Stimulated activated CD8-positive, alpha-beta memory T cell treated with anti-CD3 and anti-CD28 coated beads, Interleukin-2, amount 100 ng/mL, for 48 hours (primary cell): ENCODE measurements at regions not wholly inside any gene's neighbourhood (a gene's known extent, or its start where the extent isn't known, plus 50 kb on each side); places are given as distances from the start of the nearest gene placed in this dataset.
"Not testable (repeated sequence)": the region's sequence is repeated elsewhere in the genome, so short reads cannot be mapped to it uniquely, and the experiment has no call there.

Experiments used
- DNase-seq, 2 donors: peaks; one replicate each; pipeline ENCODE4 v3.0.0-alpha.2; 2020; ENCODE audit warnings: low read depth in 2 of 2

DNA sequence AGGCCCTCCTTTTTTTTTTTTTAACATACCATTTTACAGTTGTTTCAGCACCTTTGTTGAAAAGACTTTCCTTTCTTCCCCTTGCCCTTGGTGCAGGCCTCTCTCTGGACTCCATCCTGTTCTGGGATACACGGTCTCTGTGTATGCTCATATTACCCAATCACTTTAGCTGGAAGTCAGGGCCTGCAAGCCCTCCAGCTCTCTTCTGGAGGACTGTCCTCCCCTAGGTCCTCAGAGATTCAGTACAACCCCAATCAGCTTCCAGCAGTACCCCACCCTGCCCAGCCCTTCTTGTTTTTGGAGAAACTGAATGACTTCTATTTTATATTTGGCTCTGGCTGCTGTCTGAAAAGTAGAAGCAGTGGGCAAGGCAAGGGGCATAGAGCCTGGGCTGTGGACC is 270.8 kb downstream of the KLF13 start:
- DNase-seq, result no peak

GRCh38 chr15:31598620-31599019 is 272.0 kb downstream of the KLF13 start:
- DNase-seq, result no peak

- DNase-seq, result no peak
Measured at GRCh38 chr15:31605467-31605931, 278.9 kb downstream of the KLF13 start.

GRCh38 chr15:31606194-31606669 is 279.6 kb downstream of the KLF13 start:
- DNase-seq, result no peak

GRCh38 chr15:31606931-31607497 is 280.4 kb downstream of the KLF13 start:
- no peak for DNase-seq

DNA sequence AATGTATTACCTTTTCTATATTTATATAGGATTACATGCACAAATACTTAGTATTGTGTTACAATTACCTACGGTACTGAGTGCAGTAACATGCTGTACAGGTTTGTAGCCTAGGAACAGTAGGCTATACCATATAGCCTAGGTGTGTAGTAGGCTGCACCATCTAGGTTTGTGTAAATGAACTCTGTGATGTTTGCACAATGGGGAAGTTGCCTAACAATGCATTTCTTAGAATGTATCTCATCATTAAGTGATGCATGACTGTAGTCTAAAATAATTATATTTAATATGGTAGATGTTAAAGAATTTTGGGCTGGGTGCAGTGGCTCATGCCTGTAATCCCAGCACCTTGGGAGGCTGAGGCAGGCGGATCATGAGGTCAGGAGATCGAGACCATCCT is 281.0 kb downstream of the KLF13 start:
- no peak for DNase-seq

GRCh38 chr15:31609258-31609681 is 282.6 kb downstream of the KLF13 start:
- no peak for DNase-seq

DNA sequence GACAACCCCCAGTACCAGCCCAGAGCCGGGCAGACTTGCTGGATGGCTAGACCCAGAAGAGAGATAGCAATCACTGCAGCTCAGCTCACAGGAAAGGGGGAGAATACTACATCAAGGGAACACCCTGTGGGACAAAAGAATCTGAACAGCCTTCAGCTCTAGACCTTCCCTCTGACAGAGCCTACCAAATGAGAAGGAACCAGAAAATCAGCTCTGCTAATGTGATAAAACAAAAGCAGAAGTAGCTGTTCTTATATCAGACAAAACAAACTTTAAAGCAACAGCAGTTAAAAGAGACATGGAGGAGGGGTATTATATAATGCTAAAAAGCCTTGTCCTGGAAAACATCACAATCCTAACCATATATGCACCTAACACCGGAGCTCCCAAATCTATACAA is 283.3 kb downstream of the KLF13 start:
- DNase-seq, result no peak

DNA sequence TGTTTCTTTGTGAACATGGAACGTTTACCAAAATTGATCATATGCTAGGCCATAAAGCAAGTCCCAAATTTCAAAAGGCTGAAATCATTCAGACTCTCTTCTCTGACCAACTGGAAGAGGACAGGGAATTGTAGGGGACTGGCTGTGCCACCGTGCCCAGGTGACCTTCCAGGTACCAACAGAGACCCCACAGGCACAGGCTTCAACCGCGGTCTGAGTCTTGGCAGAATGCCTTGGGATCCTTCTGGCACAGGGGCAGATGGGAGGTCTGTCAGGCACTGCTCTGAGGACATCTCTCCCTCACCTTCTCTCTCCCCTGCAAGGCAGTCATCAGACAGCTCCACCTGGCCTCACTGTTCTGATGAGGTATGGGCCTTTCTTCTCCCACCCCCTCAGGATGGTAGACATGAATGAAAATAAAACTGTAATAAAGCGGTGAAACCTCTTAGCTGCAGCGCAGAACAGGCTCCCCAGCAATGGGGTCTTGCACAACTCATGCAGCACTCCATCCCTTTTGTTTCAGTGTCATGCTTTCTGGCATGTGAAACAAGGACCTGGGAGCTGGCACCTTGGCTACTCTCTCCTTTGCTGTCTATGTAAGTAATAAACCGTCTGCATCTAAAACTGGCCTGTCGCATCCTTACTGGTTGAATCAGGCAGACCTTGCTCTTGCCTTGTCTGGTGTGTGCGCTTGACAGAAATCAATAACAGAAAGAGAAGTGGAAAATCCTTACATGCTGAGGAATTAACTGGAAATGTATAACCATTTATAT is 289.2 kb downstream of the KLF13 start:
- no peak for DNase-seq

- DNase-seq, result not testable (repeated sequence)
Measured at GRCh38 chr15:31623297-31623696, 296.7 kb downstream of the KLF13 start.

- DNase-seq, result not testable (repeated sequence)
Measured at GRCh38 chr15:31624115-31624514, 297.5 kb downstream of the KLF13 start.

- not testable (repeated sequence) for DNase-seq
Measured at GRCh38 chr15:31635715-31636114, 309.1 kb downstream of the KLF13 start.

DNA sequence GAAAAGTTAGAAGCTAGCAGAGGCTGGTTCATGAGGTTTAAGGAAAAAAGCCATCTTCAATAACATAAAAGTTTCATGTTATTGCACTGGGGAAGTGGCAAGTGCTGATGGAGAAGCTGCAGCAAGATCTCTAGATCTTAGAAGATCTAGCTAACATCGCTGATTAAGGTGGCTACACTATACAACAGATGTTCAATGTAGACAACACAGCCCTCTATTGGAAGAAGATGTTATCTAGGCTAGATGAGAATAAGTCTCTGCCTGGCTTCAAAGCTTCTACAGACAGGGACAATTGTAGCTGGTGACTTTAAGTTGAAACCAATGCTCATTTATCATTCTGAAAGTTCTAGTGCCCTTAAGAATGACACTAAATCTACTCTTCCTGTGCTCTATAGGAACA is 310.3 kb downstream of the KLF13 start:
- not testable (repeated sequence) for DNase-seq

DNA sequence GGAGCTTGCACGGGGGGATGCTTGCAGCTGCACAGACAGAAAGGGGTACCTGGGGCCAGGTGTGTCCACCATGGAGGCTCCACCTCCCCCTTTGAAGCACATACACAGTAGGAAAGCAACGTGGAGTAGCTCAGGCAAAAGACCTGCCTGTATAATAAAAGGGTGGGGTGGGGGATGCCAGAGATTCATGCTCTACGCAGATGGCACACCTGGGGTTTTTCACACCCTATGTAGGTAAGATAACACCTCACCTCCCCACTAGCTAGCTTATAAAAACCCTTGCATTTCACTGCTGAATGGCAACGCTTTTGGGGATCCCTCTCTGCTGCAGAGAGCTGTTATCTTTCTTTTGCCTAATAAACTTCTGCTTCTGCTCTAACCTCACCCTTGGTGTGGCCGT is 317.3 kb downstream of the KLF13 start:
- not testable (repeated sequence) for DNase-seq

DNA sequence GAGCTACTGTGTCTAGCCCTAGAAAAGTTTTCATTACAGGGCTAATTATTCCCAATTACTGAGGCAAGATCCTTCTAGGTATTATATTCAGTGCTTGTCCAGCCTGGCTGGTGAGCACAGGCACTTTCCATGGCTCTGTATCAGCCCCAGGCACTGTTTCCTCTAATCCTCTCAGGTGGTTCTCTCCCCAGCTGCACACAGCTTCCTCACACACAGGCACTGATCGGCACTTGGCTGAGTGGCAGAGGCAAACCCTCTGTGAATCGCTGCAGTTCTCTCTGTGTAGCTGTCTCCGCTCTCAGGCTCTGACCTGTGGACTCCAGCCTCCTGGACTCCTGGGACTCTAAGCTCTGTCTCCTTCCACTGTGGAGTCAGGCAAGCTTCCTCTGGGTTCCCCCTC is 318.1 kb downstream of the KLF13 start:
- DNase-seq, result not testable (repeated sequence)

GRCh38 chr15:31647337-31647826 is 320.7 kb downstream of the KLF13 start:
- not testable (repeated sequence) for DNase-seq

- not testable (repeated sequence) for DNase-seq
Measured at GRCh38 chr15:31649634-31650033, 323.0 kb downstream of the KLF13 start.

DNA sequence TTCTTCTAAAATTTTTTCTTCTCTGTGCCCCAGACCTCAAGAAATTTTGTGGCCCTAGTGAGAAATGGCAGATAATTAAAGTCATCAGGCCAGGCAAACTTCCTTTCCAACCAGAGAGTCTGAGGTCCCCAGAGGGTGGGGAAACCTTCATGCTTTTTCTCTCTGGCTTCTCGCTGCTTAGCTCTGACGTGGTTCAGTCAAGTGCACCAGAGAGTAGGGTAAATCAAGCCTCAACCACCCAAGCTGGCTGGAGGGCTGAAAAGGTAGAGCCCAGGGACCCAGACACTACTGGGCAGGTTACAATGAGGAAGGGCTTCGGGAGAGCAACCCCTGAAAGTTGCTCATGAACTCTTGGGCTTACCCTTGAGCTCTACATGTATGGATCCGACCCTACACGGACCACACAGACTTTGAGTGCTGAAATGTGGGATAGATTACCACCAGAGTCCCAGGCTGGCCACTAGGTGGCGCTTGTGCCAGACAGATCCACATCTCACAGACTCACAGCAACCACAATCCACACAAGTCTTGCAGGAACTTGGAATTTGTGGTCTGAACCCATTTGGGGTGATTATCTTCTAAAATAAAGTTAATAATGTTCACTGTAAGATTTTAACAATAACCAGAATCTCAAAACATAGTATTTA is 323.5 kb downstream of the KLF13 start:
- DNase-seq, result peak; percentile 39 to 44

- not testable (repeated sequence) for DNase-seq
Measured at GRCh38 chr15:31656915-31657314, 330.3 kb downstream of the KLF13 start.

DNA sequence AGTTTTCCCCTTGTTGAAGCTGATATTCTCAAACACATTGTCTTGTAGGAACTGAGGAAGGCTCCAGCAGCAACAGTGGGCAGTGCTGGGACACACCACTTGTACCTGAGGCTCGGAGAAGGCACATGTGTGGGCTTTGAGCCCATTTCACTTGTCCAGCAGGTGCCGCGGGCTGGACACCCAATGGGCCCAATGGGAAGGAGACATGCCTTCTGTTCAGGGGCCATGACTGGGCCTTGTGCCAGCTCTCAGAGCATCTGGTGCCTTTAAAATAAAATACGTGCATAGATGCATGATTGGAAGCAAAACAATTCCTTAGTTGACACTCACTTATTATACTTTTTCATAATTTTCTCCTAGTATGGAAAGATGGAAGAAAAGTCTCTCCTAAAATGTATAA is 334.2 kb downstream of the KLF13 start:
- DNase-seq, result no peak

DNA sequence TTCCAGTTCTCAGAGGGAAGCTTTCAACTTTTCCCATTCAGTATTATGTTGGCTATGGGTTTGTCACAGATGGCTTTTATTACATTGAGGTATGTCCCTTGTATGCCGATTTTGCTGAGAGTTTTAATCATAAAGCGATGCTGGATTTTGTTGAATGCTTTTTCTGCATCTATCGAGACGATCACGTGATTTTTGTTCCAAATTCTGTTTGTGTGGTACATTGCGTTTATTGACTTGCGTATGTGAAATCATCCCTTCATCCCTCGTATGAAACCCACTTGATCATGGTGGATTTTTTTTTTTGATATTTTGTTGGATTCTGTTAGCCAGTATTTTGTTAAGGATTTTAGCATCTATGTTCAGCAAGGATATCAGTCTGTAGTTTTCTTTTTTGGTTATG is 339.1 kb downstream of the KLF13 start:
- DNase-seq, result not testable (repeated sequence)

GRCh38 chr15:31669158-31669908 is 342.7 kb downstream of the KLF13 start:
- DNase-seq, result not testable (repeated sequence)
